ENCODE measurements at regions not wholly inside any gene's neighbourhood (a gene's known extent, or its start where the extent isn't known, plus 50 kb on each side); places are given as distances from the start of the nearest gene placed in this dataset.

DNA sequence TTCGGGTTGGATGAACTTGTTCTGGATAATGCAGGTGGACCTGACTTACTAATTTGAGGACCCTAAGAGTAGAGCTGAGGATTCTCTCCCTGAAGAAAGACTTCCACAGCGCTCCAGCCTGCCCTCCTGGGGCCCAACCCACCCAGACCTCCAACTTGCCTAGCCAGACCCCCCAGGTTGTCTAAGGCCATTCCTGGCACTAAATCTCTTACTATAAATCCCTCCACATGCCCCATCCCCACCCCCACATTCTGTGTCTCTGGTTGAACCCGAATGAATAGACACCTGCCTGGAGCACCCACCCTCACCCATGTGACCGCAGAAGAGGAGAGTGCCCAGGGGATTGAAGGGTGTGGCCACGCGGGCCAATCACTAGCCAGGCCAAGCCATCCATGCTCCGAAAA lies 1480.0 kb downstream of the TBC1D22A start:
- no peak for DNase-seq (ENCODE audit: low read depth in 2 of 2)

DNA sequence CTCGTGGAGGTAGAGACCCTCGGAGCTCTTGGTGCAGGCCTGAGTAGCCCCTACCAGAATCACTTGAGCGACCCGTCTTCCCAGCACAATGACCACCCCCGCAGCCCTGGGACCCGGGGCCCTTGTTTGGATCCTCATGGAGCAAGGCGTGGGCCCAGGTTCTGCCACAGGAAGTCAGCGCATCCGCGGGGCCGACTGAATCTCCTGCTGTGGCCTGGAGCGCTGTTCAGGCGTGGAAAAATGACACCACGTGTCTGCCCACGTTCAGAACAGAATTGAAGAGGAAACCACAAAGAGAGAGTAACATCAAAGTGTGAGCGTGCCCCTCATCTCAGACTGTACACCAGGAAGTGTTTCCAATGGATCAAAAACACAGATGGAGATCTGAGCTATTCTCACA lies 1479.2 kb downstream of the TBC1D22A start:
- no peak for DNase-seq (ENCODE audit: low read depth in 2 of 2)

DNA sequence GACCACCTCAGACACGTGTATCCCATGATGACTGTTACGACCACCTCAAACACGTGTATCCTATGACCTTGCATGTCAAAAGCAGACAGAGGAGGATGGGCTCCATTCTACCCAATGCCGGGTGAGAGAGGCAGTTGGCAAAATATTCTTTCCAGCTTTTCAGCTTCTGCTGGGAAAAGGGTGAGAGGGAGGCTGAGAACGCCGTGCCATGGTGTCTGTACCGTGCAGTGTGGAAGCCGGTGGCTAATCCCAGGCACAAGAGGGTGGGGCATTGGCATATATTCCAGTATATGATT lies 1478.4 kb downstream of the TBC1D22A start:
- DNase-seq (ENCODE audit: low read depth in 2 of 2): no peak

DNA sequence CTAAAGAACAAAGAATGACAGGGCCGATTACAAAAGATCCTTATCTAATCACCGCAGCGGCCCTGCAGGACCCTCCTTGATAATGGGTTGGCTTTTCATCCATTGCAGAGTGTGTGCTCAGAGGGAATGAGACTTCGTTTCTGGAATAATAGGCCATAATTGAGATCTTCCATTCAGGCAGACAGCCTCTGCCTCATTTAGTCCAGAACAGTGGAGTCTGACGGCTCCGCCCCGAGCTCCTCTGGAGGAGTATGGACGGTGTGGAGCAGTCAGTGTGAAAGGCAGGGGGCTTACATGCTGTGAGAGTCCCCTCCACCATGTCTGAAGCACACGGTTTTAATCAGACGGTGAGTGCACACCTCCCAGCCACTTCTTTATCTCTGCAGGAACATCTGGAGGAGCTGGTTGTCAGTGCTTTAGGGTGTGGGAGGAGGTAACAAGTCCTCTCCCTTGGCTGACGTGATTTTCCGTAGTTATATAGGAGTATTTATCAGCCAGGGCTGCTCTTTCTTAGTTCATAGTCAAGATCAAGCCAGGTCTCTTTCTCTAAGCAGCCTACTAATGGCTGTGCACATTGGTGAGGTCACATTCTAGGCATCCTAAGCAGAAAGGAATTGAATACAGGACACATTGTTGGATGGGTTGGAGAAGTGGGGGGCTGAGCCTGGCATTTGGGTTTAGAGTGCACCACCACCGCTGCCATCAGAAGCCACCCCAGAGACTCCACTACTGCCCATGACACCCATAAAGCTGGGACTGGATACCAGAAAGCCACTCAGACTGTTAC lies 1477.9 kb downstream of the TBC1D22A start:
- no peak for DNase-seq (ENCODE audit: low read depth in 2 of 2)

DNA sequence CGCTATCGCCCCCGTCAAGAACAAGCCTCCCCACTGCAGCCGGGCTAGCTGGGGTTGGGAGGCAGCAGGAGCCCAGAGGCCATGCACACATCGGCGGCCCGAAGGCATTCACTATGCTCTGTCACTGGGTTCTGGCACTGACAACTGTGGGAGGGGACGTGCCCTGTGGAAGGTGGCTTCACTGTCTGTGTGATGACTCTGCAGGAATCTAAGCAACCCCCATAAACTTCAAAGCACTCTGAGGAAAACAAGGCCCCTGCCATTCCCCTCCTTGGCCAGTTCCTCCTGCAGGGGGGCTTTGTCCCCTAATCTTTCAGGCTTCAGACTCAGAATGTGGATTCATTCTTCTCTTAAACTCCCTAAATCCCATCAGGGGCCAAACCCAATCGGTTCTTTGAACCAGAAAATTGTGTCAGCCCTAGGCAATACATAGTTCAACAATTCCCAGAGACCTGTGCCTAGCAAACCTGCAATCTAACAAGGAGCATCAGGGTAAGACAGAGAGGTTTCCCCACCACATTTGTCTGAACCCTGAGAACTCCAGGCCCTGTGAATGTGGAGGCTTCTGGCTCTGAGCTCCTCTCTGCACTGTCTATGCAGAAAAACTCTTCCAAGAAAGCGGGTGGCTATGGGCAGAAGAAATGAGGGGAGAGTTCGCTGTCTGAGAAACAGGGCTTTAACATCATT lies 1477.2 kb downstream of the TBC1D22A start:
- no peak for DNase-seq (ENCODE audit: low read depth in 2 of 2)

DNA sequence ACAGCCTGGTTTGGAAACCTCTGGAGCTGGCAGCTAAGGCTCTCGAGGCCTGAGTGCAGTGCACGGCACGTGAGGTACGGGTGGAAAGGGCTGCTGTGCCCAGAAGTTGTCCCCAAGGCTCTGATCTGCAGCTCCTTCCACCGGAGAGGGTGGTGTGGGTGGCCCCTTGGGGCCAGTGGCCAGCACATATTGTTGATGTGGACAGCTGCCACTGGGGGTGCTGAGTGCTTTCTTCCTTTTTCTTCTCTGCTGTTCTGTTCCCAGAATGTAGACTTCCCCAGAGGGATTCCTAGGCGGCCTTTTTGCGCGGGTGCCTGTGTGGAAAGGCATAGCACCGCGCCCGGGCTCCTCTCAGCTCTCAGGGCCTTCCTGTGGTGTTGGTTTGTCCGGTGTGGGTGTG lies 1476.5 kb downstream of the TBC1D22A start:
- no peak for DNase-seq (ENCODE audit: low read depth in 2 of 2)

DNA sequence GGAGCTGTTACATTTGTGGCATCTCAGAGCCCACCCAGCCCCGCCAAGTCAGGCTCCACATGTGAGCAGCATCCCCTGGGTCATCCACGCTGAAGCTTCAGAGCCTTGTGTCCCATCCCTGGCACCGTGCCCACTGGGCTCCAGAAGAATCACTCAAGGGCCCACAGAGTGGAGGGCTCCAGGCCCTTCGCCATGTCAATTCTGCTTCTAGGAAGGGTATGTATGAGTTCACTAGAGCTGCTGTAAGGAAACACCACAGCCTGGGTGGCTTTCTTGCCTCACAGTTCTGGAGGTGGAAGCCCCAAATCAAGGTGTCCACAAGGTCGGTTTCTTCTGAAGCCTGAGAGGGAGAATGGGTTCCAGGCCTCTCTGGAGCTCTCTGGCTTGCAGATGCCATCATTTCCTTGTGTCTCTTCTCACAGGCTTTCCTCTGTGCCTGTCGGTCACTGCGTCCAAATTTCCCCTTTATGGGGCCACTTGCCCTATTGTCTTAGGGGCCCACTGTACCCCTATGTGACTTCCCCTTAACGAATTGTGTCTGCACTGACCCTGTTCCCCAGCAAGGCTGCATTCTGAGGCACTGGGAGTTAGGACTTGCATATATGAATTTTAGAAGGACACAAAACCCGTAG lies 1476.0 kb downstream of the TBC1D22A start:
- no peak for DNase-seq (ENCODE audit: low read depth in 2 of 2)

DNA sequence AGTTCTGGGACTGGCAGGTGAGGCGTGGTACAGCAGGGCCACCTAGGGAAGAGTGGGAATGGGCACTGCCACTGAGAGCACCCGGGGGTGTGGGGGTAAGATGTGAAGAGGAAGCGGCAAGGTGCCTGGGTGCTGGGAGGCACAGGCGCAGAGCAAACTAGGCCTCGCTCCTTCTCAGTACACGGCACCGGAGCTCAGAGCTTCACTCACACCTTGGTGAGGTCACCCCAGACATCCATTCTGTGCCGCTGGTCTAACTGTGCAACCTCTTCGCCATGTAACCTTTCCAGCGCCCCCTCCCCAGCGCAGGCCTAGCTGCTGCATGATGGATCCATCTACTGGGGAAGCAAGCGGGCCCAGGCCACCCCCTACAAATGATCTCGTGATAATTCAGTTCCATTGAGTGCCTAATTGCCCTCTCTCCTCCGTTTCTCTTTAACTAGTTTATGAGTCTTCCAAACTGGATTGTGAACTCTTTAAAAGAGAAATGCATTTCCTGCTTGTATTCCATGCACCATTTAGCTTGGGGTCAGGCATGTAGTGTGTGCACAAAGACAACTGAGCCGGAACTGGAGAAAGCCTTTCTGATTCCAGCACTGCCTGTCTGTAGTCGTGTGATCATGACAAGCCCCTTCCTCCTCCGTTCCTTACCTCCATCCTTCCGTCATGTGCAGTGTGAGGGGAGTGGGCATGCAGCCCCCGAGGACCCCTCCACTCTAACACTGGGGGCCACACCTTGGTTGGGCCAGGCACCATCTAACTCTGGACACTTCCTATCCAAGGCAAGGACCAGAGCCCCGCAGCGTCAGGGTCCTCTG lies 1475.2 kb downstream of the TBC1D22A start:
- DNase-seq (ENCODE audit: low read depth in 2 of 2): no peak

DNA sequence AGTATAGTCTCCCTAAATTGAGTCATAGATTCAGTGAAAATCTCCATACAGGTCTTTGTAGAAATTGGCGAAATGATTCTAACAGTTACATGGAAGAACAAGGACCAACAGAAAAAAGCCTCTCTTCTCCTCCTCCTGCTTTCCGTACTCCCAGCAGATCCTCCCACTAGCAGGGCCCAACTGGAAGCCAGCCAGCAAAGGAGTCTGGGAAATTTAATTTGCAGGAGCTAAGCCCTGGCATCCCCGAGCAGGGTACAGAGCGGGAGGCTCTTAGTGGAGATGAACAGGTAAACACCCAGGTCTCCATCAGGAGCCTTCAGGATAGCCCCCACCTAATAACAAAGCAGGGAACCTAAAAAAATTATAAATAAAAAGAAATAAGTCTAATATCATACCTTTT lies 1473.8 kb downstream of the TBC1D22A start:
- no peak for DNase-seq (ENCODE audit: low read depth in 2 of 2)

DNA sequence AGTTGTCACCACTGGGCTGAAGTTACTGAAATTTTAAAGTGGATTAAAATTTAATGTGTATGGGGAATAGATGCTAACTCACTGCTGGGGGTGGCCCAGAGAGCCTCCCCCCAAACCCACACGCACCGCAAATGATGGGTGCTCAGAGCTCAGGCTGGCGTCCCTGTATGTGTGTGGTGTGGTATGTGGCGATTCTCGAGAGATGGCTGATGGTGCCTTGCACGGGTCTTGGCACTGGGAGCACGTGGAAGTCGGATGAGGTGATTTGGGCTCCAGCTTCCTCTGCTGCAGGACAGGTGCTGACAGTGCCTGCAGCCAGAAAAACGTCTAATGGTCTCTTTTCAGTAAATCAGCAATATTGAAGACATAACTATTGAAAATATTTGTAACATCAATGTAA lies 1473.3 kb downstream of the TBC1D22A start:
- DNase-seq (ENCODE audit: low read depth in 2 of 2): no peak

DNA sequence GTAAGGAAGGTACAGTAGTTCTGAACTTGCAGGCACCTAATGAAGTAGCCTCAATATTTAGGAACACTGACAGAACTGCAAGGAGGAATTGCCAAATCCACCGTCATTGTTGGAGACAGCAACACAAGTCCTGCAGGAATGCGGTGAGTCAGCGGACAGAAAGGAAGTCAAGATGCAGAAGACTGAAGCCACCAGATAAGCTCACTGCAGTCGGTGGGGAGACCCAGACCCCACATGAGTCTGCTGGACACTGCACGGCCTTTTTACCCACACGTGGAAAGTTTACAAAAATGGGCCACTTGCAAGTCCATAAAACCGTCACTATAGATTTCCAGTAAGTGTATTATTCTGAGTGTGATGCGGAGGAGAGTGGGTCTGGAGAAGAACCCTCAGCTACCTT lies 1471.6 kb downstream of the TBC1D22A start:
- no peak for DNase-seq (ENCODE audit: low read depth in 2 of 2)

DNA sequence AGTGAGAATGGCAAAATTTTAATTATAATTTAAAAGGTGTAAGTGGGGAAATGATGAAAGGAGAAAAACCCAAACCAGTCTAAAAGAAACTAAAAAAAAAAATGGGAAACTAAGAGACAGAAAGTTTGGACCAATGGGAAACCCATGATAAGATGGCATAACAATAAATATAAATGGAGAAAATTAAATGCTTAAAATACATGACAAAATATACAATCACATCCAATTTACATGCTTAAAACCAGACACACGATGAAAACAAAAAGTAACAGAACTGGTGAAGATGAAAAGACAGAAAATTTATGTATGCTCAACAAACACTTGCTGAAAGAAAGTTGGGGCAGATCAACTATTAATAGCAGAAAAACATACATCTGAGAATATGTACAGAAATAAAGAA lies 1471.1 kb downstream of the TBC1D22A start:
- no peak for DNase-seq (ENCODE audit: low read depth in 2 of 2)

DNA sequence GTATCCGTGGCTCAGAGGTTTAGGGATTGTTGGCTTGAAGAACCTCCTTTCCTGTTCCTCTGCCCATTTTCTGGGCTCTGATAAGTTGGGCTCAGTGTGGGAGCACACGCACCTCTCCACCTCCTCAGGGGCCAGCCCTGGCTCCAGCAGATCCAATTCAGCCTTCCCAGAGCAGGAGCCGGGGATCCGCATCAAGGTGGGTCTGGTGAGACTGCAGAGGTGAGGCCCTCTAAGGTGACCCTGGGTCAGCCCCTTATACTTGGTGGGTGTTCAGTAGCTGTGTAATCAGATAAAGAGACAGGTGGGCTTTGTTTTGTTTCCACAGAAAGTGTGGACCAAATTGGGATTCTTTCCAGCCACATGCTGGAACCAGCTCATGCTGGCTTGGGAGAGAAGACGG lies 1466.0 kb downstream of the TBC1D22A start:
- no peak for DNase-seq (ENCODE audit: low read depth in 2 of 2)

DNA sequence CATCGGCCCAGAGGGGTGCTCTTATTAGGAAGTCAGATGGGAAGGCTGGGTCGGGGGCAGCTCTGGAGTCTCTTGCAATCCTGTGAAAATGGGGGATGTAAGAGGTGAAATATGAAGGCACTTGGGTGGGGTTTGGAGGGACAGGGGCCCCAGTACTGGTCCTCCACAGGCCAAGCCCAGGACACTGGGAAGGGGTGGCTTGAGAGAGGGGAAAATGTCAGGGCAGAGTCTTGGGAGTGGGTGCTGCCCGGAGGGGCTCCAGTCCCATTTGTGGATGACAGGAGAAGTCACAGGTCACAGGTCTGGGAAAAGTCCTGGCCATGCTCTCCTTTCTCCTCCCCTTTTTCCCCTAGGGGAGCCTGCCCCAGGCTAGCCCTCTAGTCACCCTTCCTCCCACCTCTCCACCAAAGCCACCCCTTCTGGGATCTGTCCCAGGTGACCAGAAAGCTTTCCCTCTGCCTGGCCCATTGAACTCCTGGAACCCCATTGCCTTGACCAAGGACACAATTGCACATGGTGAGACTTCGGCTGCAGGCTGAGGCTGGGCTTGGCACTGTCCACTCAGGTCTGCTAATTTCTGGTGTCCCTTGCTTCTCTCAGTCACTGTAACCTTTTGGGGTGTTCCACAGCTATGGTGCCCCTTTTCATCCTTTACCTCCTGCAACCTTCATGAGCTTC lies 1465.0 kb downstream of the TBC1D22A start:
- DNase-seq (ENCODE audit: low read depth in 2 of 2): no peak

DNA sequence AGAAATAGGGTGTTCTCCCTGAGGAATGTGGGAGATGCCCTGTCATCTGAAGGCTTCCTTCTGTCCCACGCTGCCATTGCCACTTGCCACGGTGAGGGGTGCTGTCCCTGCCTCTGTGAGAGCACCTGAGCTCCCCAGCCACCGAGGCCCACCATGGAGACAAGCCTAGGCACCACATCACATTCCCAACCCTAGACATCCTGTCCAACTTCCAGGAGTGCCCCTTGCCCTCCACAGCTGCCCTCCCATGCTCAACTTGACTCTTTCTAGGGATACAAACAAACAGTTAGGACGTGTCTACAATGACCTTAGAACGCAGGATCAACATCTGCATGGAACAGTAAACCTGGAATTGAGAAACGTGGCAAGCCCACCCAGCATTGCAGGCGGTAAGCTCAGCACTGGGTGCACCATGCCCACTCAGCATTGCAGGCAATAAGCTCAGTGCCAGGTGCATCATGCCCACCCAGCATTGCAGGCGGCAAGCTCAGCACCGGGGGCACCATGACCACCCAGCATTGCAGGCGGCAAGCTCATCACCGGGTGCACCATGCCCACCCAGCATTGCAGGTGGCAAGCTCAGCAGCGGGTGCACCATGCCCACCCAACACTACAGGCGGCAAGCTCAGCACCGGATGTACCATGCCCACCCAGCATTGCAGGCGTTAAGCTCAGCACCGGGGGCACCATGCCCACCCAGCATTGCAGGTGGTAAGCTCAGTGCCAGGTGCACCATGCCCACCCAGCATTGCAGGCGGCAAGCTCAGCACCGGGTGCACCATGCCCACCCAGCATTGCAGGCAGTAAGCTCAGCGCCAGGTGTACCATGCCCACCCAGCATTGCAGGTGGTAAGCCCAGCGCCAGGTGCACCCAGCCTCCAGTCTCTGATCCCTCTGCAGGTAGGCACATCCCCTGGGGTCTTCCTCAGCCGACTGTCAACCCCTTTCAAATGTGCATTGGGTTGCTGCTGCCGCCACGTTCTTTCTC lies 1463.9 kb downstream of the TBC1D22A start:
- no peak for DNase-seq (ENCODE audit: low read depth in 2 of 2)

DNA sequence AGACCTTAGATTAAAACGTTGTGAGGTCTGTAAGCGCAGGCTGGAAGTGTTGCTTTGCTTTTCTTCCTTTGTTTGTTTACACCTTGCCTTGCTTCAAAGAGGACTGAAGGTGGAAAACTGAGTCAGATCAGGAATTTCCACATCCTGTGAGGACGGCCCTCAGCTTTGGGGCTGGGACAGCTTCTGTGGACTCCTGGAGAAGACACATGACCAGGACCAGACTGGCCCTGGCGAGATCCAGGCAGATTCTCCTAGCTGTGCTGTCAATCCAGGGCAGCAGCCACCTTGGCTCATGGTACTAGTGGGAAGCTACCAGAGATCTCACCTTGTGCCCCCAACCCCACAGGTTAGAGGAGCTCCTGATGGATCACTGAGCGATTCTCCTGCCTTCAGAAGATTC lies 1461.9 kb downstream of the TBC1D22A start:
- no peak for DNase-seq (ENCODE audit: low read depth in 2 of 2)

DNA sequence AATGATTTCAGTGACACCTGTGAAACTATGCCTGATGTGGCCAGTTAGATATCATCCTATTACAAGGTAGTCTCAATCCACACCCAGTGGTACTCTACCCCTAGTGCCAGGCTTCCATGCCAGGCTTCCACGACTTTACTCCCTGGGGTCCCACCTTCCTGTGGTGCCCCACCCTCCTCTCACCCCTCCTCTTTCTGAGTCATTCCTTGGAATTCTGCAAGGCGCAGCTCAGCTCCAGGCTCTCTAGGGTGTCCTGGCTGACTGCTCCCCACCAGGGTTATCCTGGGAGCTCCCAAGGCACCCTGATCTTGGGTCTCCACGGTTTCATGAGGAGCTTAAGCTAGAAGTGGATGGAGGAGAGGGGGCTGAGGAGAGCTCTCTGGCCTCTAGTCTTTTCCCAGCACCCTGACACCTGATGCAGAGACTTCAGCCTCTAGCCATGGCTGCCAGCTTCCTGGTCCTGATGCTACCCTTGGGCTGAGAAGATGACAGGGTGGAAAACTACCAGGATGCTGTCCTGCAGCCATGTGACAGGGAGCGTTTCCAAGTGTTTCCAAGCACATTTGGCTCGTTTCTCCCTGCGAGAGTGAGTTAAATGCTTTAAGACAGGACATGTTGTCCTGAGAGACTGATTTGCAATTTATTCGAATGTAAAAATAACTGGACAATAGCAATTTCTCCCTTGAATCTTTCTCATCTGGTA lies 1461.2 kb downstream of the TBC1D22A start:
- no peak for DNase-seq (ENCODE audit: low read depth in 2 of 2)

DNA sequence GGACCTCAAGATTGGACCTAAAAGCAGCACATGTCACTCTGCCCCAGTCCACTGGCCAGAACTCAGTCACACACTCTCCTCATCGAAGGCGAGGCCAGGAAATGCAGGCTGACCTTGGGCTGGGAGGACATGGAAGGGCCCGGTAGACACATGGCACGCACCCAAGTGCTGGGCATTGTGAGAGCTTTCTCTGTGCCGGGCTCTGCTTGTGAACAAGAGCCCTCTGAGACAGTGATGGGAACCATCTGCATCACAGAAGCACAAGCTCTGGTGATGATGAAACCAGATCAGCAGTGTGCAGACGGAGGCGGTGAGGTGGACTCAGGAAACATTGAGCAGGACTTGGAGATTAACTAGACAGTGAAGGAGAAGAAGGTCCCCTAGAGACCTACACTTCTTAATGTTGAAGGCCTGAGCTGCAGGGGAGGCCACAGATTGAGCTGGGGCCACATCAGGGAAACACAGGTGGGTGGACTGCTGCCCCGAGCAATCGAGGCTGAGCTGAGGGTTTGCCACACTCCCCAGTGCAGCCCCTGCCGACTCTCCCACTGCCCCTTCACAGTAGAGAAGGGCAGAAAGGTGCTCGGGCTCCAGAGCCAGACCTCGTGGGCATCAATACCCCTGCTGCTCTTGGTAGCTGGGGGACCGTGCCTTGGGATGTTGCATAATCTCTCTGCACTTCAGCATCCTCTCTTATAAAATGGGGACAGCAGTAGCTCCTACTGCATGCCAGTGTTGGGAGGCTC lies 1460.5 kb downstream of the TBC1D22A start:
- no peak for DNase-seq (ENCODE audit: low read depth in 2 of 2)

DNA sequence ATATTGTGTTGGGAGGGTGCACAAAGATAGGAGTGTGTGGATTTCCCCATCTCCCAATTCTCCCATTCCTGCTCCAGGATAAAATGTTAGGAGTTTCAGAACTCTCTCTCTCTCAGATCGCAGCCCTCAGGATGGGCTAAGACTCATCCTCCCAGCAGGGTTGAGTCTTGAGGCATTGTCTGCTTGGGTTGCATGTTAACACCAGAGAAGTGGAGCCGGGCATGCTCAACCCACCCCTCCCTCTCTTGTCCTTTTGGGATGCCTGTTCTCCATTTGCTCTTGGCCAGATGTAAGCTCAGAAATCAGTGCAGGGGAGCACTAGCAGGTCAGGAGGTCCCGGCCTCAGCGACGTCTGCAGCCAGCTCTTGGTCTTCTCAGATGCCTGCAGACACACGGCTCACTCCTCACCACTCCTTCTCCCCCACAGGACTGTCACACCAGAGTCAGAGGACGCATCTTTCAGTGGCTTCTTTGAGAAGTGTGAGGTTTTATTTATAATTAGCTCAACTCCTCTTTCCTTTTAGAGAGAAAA lies 1456.5 kb downstream of the TBC1D22A start:
- no peak for DNase-seq (ENCODE audit: low read depth in 2 of 2)
